Heart left ventricle (tissue), 16 donors: ENCODE measurements at regions not wholly inside any gene's neighbourhood (a gene's known extent, or its start where the extent isn't known, plus 50 kb on each side); places are given as distances from the start of the nearest gene placed in this dataset.
A peak's percentile ranks its signal among the peaks of the same experiment; 100 is the strongest.

Source experiments
- ATAC-seq, 4 donors: fragments of 200-7000 bp; cut with Tn5 transposase; one replicate each; pipeline ENCODE4 v1.9.1; 2020 to 2022; ENCODE audit warnings: moderate library complexity in 4 of 4, mild to moderate bottlenecking in 3 of 4, moderate number of reproducible peaks in 1 of 4
- DNase-seq, 5 donors: peaks; one replicate each; pipeline ENCODE4 v3.0.0-alpha.2; 2020
- H3K27ac ChIP-seq, 12 donors: fragments of 200-600 bp; sonication (generic) in 4 of 12; one replicate each; pipeline versions ENCODE4 v1.5.0 to v1.8.0; 2016 to 2022; ENCODE audit warnings: mild to moderate bottlenecking in 2 of 12
- H3K27me3 ChIP-seq, 9 donors: fragments of 200-600 bp; sonication (generic) in 2 of 9; one replicate each; pipeline versions ENCODE4 v1.5.1 to v1.8.0; 2016 to 2022; ENCODE audit warnings: mild to moderate bottlenecking in 3 of 9
- H3K36me3 ChIP-seq, 9 donors: fragments of 200-600 bp; sonication (generic) in 2 of 9; one replicate each; pipeline versions ENCODE4 v1.5.0 to v1.8.0; 2018 to 2022; ENCODE audit warnings: mild to moderate bottlenecking in 2 of 9
- H3K4me1 ChIP-seq, 12 donors: fragments of 200-600 bp; sonication (generic) in 4 of 12; one replicate each; pipeline versions ENCODE4 v1.5.0 to v1.8.0; 2016 to 2022; ENCODE audit warnings: mild to moderate bottlenecking in 3 of 12
- H3K4me3 ChIP-seq, 12 donors: fragments of 200-600 bp; sonication (generic) in 4 of 12; one replicate each; pipeline versions ENCODE4 v1.5.0 to v1.8.0; 2017 to 2022; ENCODE audit warnings: mild to moderate bottlenecking in 9 of 12, moderate library complexity in 4 of 12
- H3K9me3 ChIP-seq, 12 donors: fragments of 200-600 bp; sonication (generic) in 4 of 12; one replicate each; pipeline versions ENCODE4 v1.5.0 to v1.8.0; 2016 to 2022; ENCODE audit warnings: mild to moderate bottlenecking in 1 of 12
- POLR2A ChIP-seq, 2 donors: fragments of 450-650 bp; IDR thresholded peaks; one replicate each; pipeline ENCODE4 v1.6.1; 2017; ENCODE audit warnings: antibody characterized with exemption in 2 of 2, mild to moderate bottlenecking in 2 of 2, moderate library complexity in 2 of 2
- WGBS, 4 donors: extraction: QIAGEN DNeasy Blood & Tissue Kit in 2 of 4; methylation state at CpG; one replicate each; pipeline versions ENCODE4 v1.1.5 to v1.1.7; 2013 to 2018; 5-methylcytosine and 5-hydroxymethylcytosine counted together
- intact Hi-C, 10 donors: fragments of 100-400 bp; cut with DNase I; formaldehyde crosslinking; loops; one replicate each; pipeline versions ENCODE4 v1.11.1 to v1.14.2; 2022
- TF ChIP-seq, protein P1 (sequence below), 12 donors: fragments of 200-600 bp; sonication (generic) in 4 of 12; IDR thresholded peaks; one replicate each; pipeline versions ENCODE4 v1.5.0 to v1.8.0; 2018 to 2022; ENCODE audit warnings: antibody characterized with exemption in 12 of 12, mild to moderate bottlenecking in 5 of 12
- donor health status: ischemic (EF 13 %, LVEDD 7.1; RV severe dilation, severe dysfunction).
- donor health status: healthy with polysubstance abuse.
- donor health status: DM: no; HTN: yes; CAD: no.
- donor health status: DM: no; HTN: no; CAD: no.
- donor health status: ischemic (EF 25% LVEDD 6.9; RV normal size, moderate dysfunction).
- donor health status: ischemic (EF 25% LVEDD 5.7; RV mildly dilated, moderate dysfunction).
- donor health status: healthy.
- donor health status: DM: yes; HTN: yes; CAD: no.
- donor health status: ischemic (EF 35%, LVEDD 5.7; RV mildly dilated, moderate dysfunction).
- donor health status: nonischemic (EF 11% LVEDD 7.7; RV severe dilation, severe dysfunction).
- donor health status: DM: yes; HTN: yes; CAD: no.
- donor health status: PGD.
- donor health status: ischemic (EF 29% LVEDD 5.4; RV normal size, mild dysfunction).
- donor health status: nonischemic (EF 23%, LVEDD 6.1; RV moderate dilation, normal function).

DNA sequence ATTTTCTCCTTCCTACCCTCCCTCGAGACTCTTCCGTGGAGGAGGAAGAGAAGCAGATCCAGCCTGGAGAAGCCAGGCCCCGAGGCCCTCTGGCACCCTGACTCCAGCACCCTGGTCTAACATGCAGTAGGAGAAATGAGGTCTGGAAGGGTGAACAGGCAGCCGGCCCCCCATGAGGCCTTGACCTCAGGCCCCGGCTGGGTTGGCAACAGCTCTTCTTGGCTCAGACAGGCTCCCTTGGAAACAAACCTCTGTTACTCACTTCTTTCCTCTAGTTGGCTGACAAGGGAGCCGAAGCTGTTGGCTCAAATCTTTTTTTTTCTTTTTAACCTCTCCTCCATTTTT is 73.4 kb downstream of the CPN2 start:
- intact Hi-C loops, result loop anchor here in 1 of 10 donors (10.0 kb wide), 1 partner anchor 203 kb away; no protein-coding TSS in a partner anchor
- Histone ChIP-seq H3K27ac (peak overlapping the region in 11 of 12 donors; percentile 2 to 86 (median 58)), H3K9me3 (no peaks in the 10 kb centered on the region), H3K4me3 (no peak overlapping the region), H3K4me1 (peaks cover 4 to 50% (median 25%) of the 10 kb centered on the region in 12 donors), H3K36me3 (no peaks in the 10 kb centered on the region), H3K27me3 (peaks cover 0 to 4% (median 0%) of the 10 kb centered on the region in 9 donors)
- peak; percentile 53 to 81 (median 72) for DNase-seq
- WGBS, 4 donors, result 18 to 31% (median 23%) methylated on average over 6 of the region's 6 CpGs
- TF ChIP-seq POLR2A (IDR thresholded peaks at IDR 0.05), result no peak
- TF ChIP-seq, protein P1, sequence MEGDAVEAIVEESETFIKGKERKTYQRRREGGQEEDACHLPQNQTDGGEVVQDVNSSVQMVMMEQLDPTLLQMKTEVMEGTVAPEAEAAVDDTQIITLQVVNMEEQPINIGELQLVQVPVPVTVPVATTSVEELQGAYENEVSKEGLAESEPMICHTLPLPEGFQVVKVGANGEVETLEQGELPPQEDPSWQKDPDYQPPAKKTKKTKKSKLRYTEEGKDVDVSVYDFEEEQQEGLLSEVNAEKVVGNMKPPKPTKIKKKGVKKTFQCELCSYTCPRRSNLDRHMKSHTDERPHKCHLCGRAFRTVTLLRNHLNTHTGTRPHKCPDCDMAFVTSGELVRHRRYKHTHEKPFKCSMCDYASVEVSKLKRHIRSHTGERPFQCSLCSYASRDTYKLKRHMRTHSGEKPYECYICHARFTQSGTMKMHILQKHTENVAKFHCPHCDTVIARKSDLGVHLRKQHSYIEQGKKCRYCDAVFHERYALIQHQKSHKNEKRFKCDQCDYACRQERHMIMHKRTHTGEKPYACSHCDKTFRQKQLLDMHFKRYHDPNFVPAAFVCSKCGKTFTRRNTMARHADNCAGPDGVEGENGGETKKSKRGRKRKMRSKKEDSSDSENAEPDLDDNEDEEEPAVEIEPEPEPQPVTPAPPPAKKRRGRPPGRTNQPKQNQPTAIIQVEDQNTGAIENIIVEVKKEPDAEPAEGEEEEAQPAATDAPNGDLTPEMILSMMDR (IDR thresholded peaks at IDR 0.05), result no peak
- peak; percentile 38 to 78 (median 63) for ATAC-seq

DNA sequence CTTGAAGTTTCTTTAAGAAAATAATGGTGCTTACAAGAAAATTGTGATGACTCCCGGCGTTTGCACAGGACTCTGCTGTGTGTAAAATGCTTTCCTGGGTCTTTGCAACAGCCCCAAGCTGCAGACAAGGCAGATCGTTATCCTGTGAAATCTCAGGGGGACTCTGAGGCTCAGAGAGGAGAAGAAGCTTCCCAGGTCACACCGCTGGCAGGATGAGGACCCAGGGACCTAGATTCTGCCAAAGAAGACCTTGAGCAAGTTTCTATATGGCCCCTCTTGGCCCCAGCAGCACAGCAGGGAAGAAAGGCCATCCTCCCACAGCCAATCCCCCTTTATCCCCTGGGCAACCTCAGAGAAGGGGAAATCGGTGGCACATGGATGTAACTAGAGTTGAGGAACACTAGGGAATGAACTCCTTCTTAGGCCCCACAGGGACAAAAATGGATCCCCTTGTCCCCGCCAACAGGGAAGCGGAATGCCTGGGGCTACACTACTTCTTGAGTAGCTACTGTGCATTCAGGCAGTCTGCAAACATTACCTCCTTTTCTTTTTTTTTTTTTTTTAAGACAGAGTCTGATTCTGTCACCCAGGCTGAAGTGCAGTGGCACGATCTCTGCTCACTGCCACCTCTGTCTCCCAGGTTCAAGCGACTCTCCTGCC is 72.8 kb downstream of the CPN2 start:
- Histone ChIP-seq H3K36me3 (no peaks in the 10 kb centered on the region), H3K4me1 (peaks cover 4 to 49% (median 25%) of the 10 kb centered on the region in 12 donors), H3K9me3 (no peaks in the 10 kb centered on the region), H3K4me3 (no peak overlapping the region), H3K27ac (peak overlapping the region in 8 of 12 donors; percentile 8 to 86 (median 58)), H3K27me3 (peaks cover 0 to 4% (median 0%) of the 10 kb centered on the region in 9 donors)
- TF ChIP-seq, protein P1 (IDR thresholded peaks at IDR 0.05), result no peak
- no peak for TF ChIP-seq POLR2A (IDR thresholded peaks at IDR 0.05)
- DNase-seq (peak in 2 of 5 donors; percentile 26 to 28), ATAC-seq (no peak)
- intact Hi-C loops, result loop anchor here in 1 of 10 donors (10.0 kb wide), 1 partner anchor 204 kb away; no protein-coding TSS in a partner anchor
- WGBS, 4 donors, result 80 to 88% (median 82%) methylated on average over 9 of the region's 9 CpGs

- ATAC-seq, result no peak
- H3K27ac ChIP-seq, result peak overlapping the region in 1 of 12 donors; percentile 86
- H3K4me3 ChIP-seq, result no peak overlapping the region
- TF ChIP-seq, protein P1 (IDR thresholded peaks at IDR 0.05), result no peak
- no peak for TF ChIP-seq POLR2A (IDR thresholded peaks at IDR 0.05)
- peaks cover 0 to 4% (median 0%) of the 10 kb centered on the region in 9 donors for H3K27me3 ChIP-seq
- peaks cover 4 to 57% (median 29%) of the 10 kb centered on the region in 12 donors for H3K4me1 ChIP-seq
- H3K36me3 ChIP-seq, result no peaks in the 10 kb centered on the region
- no peaks in the 10 kb centered on the region for H3K9me3 ChIP-seq
- DNase-seq, result peak in 1 of 5 donors; percentile 4
- WGBS, 4 donors, result 94 to 98% (median 96%) methylated on average over 9 of the region's 9 CpGs
- intact Hi-C loops, result loop anchor here in 1 of 10 donors (10.0 kb wide), 1 partner anchor 204 kb away; no protein-coding TSS in a partner anchor
Observed at GRCh38 chr3:194279101-194279500, 72.0 kb downstream of the CPN2 start.

- intact Hi-C loops, result loop anchor here in 1 of 10 donors (10.0 kb wide), 1 partner anchor 205 kb away; no protein-coding TSS in a partner anchor
- Histone ChIP-seq H3K4me3 (no peak overlapping the region), H3K9me3 (no peaks in the 10 kb centered on the region), H3K4me1 (peaks cover 4 to 55% (median 29%) of the 10 kb centered on the region in 12 donors), H3K36me3 (no peaks in the 10 kb centered on the region), H3K27me3 (peaks cover 0 to 4% (median 0%) of the 10 kb centered on the region in 9 donors), H3K27ac (peak overlapping the region in 1 of 12 donors; percentile 86)
- 89 to 95% (median 94%) methylated on average over 5 of the region's 5 CpGs for WGBS, 4 donors
- ATAC-seq (no peak), DNase-seq (peak in 1 of 5 donors; percentile 15)
- TF ChIP-seq, protein P1 (IDR thresholded peaks at IDR 0.05), result no peak
- TF ChIP-seq POLR2A (IDR thresholded peaks at IDR 0.05), result no peak
Observed at GRCh38 chr3:194279701-194280360, 71.3 kb downstream of the CPN2 start.
